Kidney (tissue), 13 donors: ENCODE measurements at regions not wholly inside any gene's neighbourhood (a gene's known extent, or its start where the extent isn't known, plus 50 kb on each side); places are given as distances from the start of the nearest gene placed in this dataset.

ENCODE experiments used
- DNase-seq, 5 donors: peaks; one replicate each; pipeline ENCODE4 v3.0.0-alpha.2; 2013 to 2020
- FAIRE-seq: peaks from 2 replicates; lab custom pipeline; 2012; peaks lifted over from hg19 to GRCh38; lab: Jason Lieb, UNC
- H3K27ac ChIP-seq, 2 donors: one replicate each; pipeline ENCODE4 v1.7.0; 2013; ENCODE audit warnings: low read depth in 2 of 2, low read length in 2 of 2, inconsistent platforms in 1 of 2
- H3K27me3 ChIP-seq: one replicate; pipeline ENCODE4 v1.7.1; 2013; ENCODE audit warnings: low read length, inconsistent platforms; ENCODE audit not compliant: control insufficient read depth, insufficient read depth
- H3K36me3 ChIP-seq, 3 donors: one replicate each; pipeline versions ENCODE4 v1.7.0 to v1.7.1; 2013; ENCODE audit warnings: low read length in 3 of 3, control low read depth in 1 of 3, inconsistent platforms in 1 of 3; ENCODE audit not compliant: insufficient read depth in 3 of 3, control insufficient read depth in 2 of 3
- H3K4me1 ChIP-seq, 3 donors: one replicate each; pipeline versions ENCODE4 v1.7.0 to v1.7.1; 2013; ENCODE audit warnings: low read length in 3 of 3, inconsistent platforms in 1 of 3, low read depth in 1 of 3; ENCODE audit not compliant: control insufficient read depth in 2 of 3, insufficient read depth in 2 of 3
- H3K4me3 ChIP-seq, 3 donors: one replicate each; pipeline versions ENCODE4 v1.7.0 to v1.8.1; 2013; ENCODE audit warnings: low read length in 3 of 3, control low read depth in 1 of 3, inconsistent platforms in 1 of 3
- H3K9ac ChIP-seq, 3 donors: one replicate each; pipeline versions ENCODE4 v1.7.0 to v1.7.1; 2013; ENCODE audit warnings: low read length in 3 of 3, control low read depth in 1 of 3, inconsistent platforms in 1 of 3
- H3K9me3 ChIP-seq, 3 donors: one replicate each; pipeline versions ENCODE4 v1.7.0 to v1.7.1; 2013; ENCODE audit warnings: low read length in 3 of 3, control low read depth in 1 of 3, inconsistent platforms in 1 of 3; ENCODE audit not compliant: control insufficient read depth in 2 of 3, insufficient read depth in 1 of 3
- CTCF ChIP-seq: IDR thresholded peaks from 3 replicates; pipeline ENCODE4 v1.5.1; 2012; ENCODE audit warnings: mild to moderate bottlenecking, moderate library complexity, borderline replicate concordance; ENCODE audit not compliant: insufficient read depth; ENCODE audit errors: extremely low read depth
- intact Hi-C: fragments of 100-400 bp; cut with DNase I; formaldehyde crosslinking; loops from one replicate; pipeline ENCODE4 v1.11.1; 2022
- donor health status: control.
- donor health status: control.
- donor health status: control.
- donor health status: control.
- donor health status: control.
- donor health status: DM: yes; HTN: yes; CAD: no.
- donor health status: Normal renal cell carcinoma (clear cell type).

GRCh38 chr5:166058660-166059059 is 2232.8 kb upstream of the WWC1 start:
- Histone ChIP-seq H3K4me3 (no peak overlapping the region), H3K36me3 (no peaks in the 10 kb centered on the region), H3K9ac (no peak overlapping the region), H3K9me3 (no peaks in the 10 kb centered on the region), H3K27ac (no peak overlapping the region), H3K4me1 (no peaks in the 10 kb centered on the region), H3K27me3 (no peaks in the 10 kb centered on the region)
- DNase-seq (no peak), FAIRE-seq (no peak)
- intact Hi-C loops, result no loop called here
- no peak for TF ChIP-seq CTCF

GRCh38 chr5:166062094-166062493 is 2229.4 kb upstream of the WWC1 start:
- intact Hi-C loops, result no loop called here

GRCh38 chr5:166062719-166063118 is 2228.7 kb upstream of the WWC1 start:
- intact Hi-C loops, result no loop called here
- Histone ChIP-seq H3K27me3 (no peaks in the 10 kb centered on the region), H3K9me3 (no peaks in the 10 kb centered on the region), H3K27ac (no peak overlapping the region), H3K9ac (no peak overlapping the region), H3K36me3 (no peaks in the 10 kb centered on the region), H3K4me1 (no peaks in the 10 kb centered on the region), H3K4me3 (no peak overlapping the region)
- FAIRE-seq (no peak), DNase-seq (peak in 2 of 5 donors; percentile 5 to 43)
- no peak for TF ChIP-seq CTCF

More at GRCh38 chr5:166062094-166062493, 2229.4 kb upstream of the WWC1 start:
- no peak overlapping the region for H3K4me3 ChIP-seq
- H3K9ac ChIP-seq, result no peak overlapping the region
- no peaks in the 10 kb centered on the region for H3K36me3 ChIP-seq
- no peaks in the 10 kb centered on the region for H3K27me3 ChIP-seq
- TF ChIP-seq CTCF, result no peak
- DNase-seq (no peak), FAIRE-seq (no peak)
- H3K4me1 ChIP-seq, result no peaks in the 10 kb centered on the region
- H3K27ac ChIP-seq, result no peak overlapping the region
- H3K9me3 ChIP-seq, result no peaks in the 10 kb centered on the region

GRCh38 chr5:166063261-166063660 is 2228.2 kb upstream of the WWC1 start:
- Histone ChIP-seq H3K27ac (no peak overlapping the region), H3K4me1 (no peaks in the 10 kb centered on the region), H3K27me3 (no peaks in the 10 kb centered on the region), H3K4me3 (no peak overlapping the region), H3K9me3 (no peaks in the 10 kb centered on the region), H3K36me3 (no peaks in the 10 kb centered on the region), H3K9ac (no peak overlapping the region)
- DNase-seq, result peak in 1 of 5 donors; percentile 26
- intact Hi-C loops, result no loop called here
- FAIRE-seq, result no peak
- no peak for TF ChIP-seq CTCF
